ENCODE measurements at regions not wholly inside any gene's neighbourhood (a gene's known extent, or its start where the extent isn't known, plus 50 kb on each side); places are given as distances from the start of the nearest gene placed in this dataset.

- H3K27ac ChIP-seq (ENCODE audit: extremely low read length, insufficient read depth, low read length) = no peak overlapping the region
- TF ChIP-seq, protein P1, sequence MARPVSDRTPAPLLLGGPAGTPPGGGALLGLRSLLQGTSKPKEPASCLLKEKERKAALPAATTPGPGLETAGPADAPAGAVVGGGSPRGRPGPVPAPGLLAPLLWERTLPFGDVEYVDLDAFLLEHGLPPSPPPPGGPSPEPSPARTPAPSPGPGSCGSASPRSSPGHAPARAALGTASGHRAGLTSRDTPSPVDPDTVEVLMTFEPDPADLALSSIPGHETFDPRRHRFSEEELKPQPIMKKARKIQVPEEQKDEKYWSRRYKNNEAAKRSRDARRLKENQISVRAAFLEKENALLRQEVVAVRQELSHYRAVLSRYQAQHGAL (CRISPR knock-in tag; IDR thresholded peaks at IDR 0.05; ENCODE audit: not compliant biosample characterization) = no peak
- no peak for TF ChIP-seq ZNF768 (CRISPR knock-in tag; IDR thresholded peaks at IDR 0.05)
- no peak for TF ChIP-seq POGZ (CRISPR knock-in tag; IDR thresholded peaks at IDR 0.05)
- no peak for TF ChIP-seq POLR2AphosphoS5 (IDR thresholded peaks at IDR 0.05; ENCODE audit: low read depth, low read length)
- no peak for TF ChIP-seq FOXC1 (CRISPR knock-in tag; IDR thresholded peaks at IDR 0.05; ENCODE audit: borderline replicate concordance)
- TF ChIP-seq ZNF720 (CRISPR knock-in tag; IDR thresholded peaks at IDR 0.05) = no peak
- no peak for TF ChIP-seq ONECUT2 (CRISPR knock-in tag; IDR thresholded peaks at IDR 0.05)
- TF ChIP-seq, protein P2, sequence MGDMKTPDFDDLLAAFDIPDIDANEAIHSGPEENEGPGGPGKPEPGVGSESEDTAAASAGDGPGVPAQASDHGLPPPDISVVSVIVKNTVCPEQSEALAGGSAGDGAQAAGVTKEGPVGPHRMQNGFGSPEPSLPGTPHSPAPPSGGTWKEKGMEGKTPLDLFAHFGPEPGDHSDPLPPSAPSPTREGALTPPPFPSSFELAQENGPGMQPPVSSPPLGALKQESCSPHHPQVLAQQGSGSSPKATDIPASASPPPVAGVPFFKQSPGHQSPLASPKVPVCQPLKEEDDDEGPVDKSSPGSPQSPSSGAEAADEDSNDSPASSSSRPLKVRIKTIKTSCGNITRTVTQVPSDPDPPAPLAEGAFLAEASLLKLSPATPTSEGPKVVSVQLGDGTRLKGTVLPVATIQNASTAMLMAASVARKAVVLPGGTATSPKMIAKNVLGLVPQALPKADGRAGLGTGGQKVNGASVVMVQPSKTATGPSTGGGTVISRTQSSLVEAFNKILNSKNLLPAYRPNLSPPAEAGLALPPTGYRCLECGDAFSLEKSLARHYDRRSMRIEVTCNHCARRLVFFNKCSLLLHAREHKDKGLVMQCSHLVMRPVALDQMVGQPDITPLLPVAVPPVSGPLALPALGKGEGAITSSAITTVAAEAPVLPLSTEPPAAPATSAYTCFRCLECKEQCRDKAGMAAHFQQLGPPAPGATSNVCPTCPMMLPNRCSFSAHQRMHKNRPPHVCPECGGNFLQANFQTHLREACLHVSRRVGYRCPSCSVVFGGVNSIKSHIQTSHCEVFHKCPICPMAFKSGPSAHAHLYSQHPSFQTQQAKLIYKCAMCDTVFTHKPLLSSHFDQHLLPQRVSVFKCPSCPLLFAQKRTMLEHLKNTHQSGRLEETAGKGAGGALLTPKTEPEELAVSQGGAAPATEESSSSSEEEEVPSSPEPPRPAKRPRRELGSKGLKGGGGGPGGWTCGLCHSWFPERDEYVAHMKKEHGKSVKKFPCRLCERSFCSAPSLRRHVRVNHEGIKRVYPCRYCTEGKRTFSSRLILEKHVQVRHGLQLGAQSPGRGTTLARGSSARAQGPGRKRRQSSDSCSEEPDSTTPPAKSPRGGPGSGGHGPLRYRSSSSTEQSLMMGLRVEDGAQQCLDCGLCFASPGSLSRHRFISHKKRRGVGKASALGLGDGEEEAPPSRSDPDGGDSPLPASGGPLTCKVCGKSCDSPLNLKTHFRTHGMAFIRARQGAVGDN (CRISPR knock-in tag; IDR thresholded peaks at IDR 0.05) = no peak
- TF ChIP-seq HNRNPL (IDR thresholded peaks at IDR 0.05; ENCODE audit: low read depth, low read length) = no peak
- no peak for TF ChIP-seq GZF1 (CRISPR knock-in tag; IDR thresholded peaks at IDR 0.05)
- H3K4me3 ChIP-seq (replicated peaks in 1 of 3; ENCODE audit: insufficient read depth in 1 of 3, low read depth in 2 of 3, low read length in 3 of 3) = no peak overlapping the region
- ChIA-PET CTCF (ENCODE audit: low intra/inter-chr PET ratio, low total read pairs) (no interaction called here), POLR2A (no interaction called here)
- no peaks in the 10 kb centered on the region for H3K4me1 ChIP-seq (ENCODE audit: insufficient read depth, low read length)
- H4K20me1 ChIP-seq (ENCODE audit: insufficient read depth, low read length) = no peaks in the 10 kb centered on the region
- H3K9ac ChIP-seq (ENCODE audit: insufficient read depth, low read depth, low read length) = no peak overlapping the region
- DNase-seq (ENCODE audit: low spot score) (no peak), FAIRE-seq (no peak), ATAC-seq (no peak)
- in situ Hi-C loops (cut with HindIII; ENCODE audit: extremely low pct_ligation_motif_present, low pct_unique_long_range_greater_than_20kb) (no loop called here), intact Hi-C loops (cut with micrococcal nuclease; ENCODE audit: unreplicated experiment) (no loop called here)
- H2AFZ ChIP-seq (ENCODE audit: low read length) = no peak overlapping the region
- H3K27me3 ChIP-seq (ENCODE audit: control insufficient read depth in 1 of 2, insufficient read depth in 2 of 2, low read length in 2 of 2) = no peaks in the 10 kb centered on the region; a peak in 1 of 5 replicates
- no TSS peak for BruUV-seq (replicated peaks)
- H3K4me2 ChIP-seq (ENCODE audit: low read depth, low read length) = no peak overlapping the region
- H3K9me3 ChIP-seq (ENCODE audit: low read length) = no peaks in the 10 kb centered on the region
- no peaks in the 10 kb centered on the region for H3K36me3 ChIP-seq (replicated peaks in 1 of 2; ENCODE audit: control insufficient read depth in 1 of 2, insufficient read depth in 2 of 2, low read length in 2 of 2)
- no peaks in the 10 kb centered on the region for H3K79me2 ChIP-seq (ENCODE audit: insufficient read depth, low read length)
- WGBS (ENCODE audit: low lambda C conversion rate) = 0% methylated on average over 3 of the region's 3 CpGs
Observed at GRCh38 chr17:34827008-34827407, 134.3 kb downstream of the CCT6B start.
